SK-N-SH treated with all-trans-retinoic acid at 6 μM for 48 hours (cell line): ENCODE measurements at regions not wholly inside any gene's neighbourhood (a gene's known extent, or its start where the extent isn't known, plus 50 kb on each side); places are given as distances from the start of the nearest gene placed in this dataset.

ENCODE experiments used
- ATAC-seq: fragments of 200-7000 bp; cut with Tn5 transposase; 3 replicates; pipeline ENCODE4 v1.9.1; 2020; ENCODE audit warnings: mild to moderate bottlenecking, moderate library complexity
- ARNTL ChIP-seq: fragments of 450-650 bp; formaldehyde crosslinking; IDR thresholded peaks from 2 replicates; pipeline ENCODE4 v1.5.0; 2020; ENCODE audit warnings: low read depth, mild to moderate bottlenecking, moderate library complexity, borderline replicate concordance
- BACH2 ChIP-seq: fragments of 250-450 bp; sonication (Bioruptor Pico); IDR thresholded peaks from 2 replicates; pipeline ENCODE4 v1.9.0; 2021; ENCODE audit warnings: mild to moderate bottlenecking, borderline replicate concordance
- CSDC2 ChIP-seq: fragments of 250-450 bp; sonication (Bioruptor Pico); IDR thresholded peaks from 2 replicates; pipeline ENCODE4 v1.5.0; 2020; ENCODE audit warnings: mild to moderate bottlenecking, moderate library complexity
- ESRRG ChIP-seq: fragments of 250-450 bp; sonication (Bioruptor Pico); IDR thresholded peaks from 2 replicates; pipeline ENCODE4 v1.6.1; 2021; ENCODE audit warnings: mild to moderate bottlenecking
- GLIS3 ChIP-seq: fragments of 250-450 bp; sonication (Bioruptor Pico); IDR thresholded peaks from 2 replicates; pipeline ENCODE4 v1.5.0; 2020; ENCODE audit warnings: mild to moderate bottlenecking, moderate library complexity
- ISL1 ChIP-seq: fragments of 250-450 bp; sonication (Bioruptor Pico); IDR thresholded peaks from 2 replicates; pipeline ENCODE4 v2.1.2; 2022; ENCODE audit warnings: mild to moderate bottlenecking, moderate library complexity
- OSR1 ChIP-seq: fragments of 250-450 bp; sonication (Bioruptor Pico); IDR thresholded peaks from 2 replicates; pipeline ENCODE4 v1.8.0; 2022; ENCODE audit warnings: moderate library complexity, mild to moderate bottlenecking, inconsistent platforms
- PATZ1 ChIP-seq: fragments of 250-450 bp; sonication (Bioruptor Pico); IDR thresholded peaks from 2 replicates; pipeline ENCODE4 v1.8.0; 2020; ENCODE audit warnings: mild to moderate bottlenecking, moderate library complexity, borderline replicate concordance
- PPARA ChIP-seq: fragments of 250-450 bp; sonication (Bioruptor Pico); IDR thresholded peaks from 2 replicates; pipeline ENCODE4 v1.5.0; 2020; ENCODE audit warnings: mild to moderate bottlenecking, borderline replicate concordance
- RARB ChIP-seq: fragments of 250-450 bp; sonication (Bioruptor Pico); IDR thresholded peaks from 2 replicates; pipeline ENCODE4 v1.8.0; 2021; ENCODE audit warnings: mild to moderate bottlenecking, moderate library complexity
- SNAI2 ChIP-seq: fragments of 250-450 bp; sonication (Bioruptor Pico); IDR thresholded peaks from 2 replicates; pipeline ENCODE4 v1.5.0; 2020; ENCODE audit warnings: mild to moderate bottlenecking, moderate library complexity
- TCF4 ChIP-seq: fragments of 250-450 bp; sonication (Bioruptor Pico); IDR thresholded peaks from 2 replicates; pipeline ENCODE4 v1.8.0; 2021; ENCODE audit warnings: mild to moderate bottlenecking, moderate library complexity, borderline replicate concordance
- TOX ChIP-seq: fragments of 250-450 bp; sonication (Bioruptor Pico); IDR thresholded peaks from 2 replicates; pipeline ENCODE4 v1.8.0; 2021; ENCODE audit warnings: mild to moderate bottlenecking, moderate library complexity, borderline replicate concordance
- ZFP3 ChIP-seq: fragments of 250-450 bp; sonication (Bioruptor Pico); IDR thresholded peaks from 2 replicates; pipeline ENCODE4 v1.5.0; 2020; ENCODE audit warnings: mild to moderate bottlenecking, moderate library complexity
- ZFP30 ChIP-seq: fragments of 450-650 bp; formaldehyde crosslinking; IDR thresholded peaks from 2 replicates; pipeline ENCODE4 v1.5.0; 2022; ENCODE audit warnings: mild to moderate bottlenecking, moderate library complexity
- ZNF565 ChIP-seq: fragments of 450-650 bp; formaldehyde crosslinking; conservative IDR thresholded peaks from 2 replicates; pipeline ENCODE4 v1.5.0; 2020; ENCODE audit warnings: low read depth, mild to moderate bottlenecking, moderate library complexity
- ZNF70 ChIP-seq: fragments of 450-650 bp; formaldehyde crosslinking; IDR thresholded peaks from 2 replicates; pipeline ENCODE4 v1.5.0; 2020; ENCODE audit warnings: mild to moderate bottlenecking, moderate library complexity
- TF ChIP-seq, protein P1 (sequence below): fragments of 250-450 bp; sonication (Bioruptor Pico); IDR thresholded peaks from 2 replicates; pipeline ENCODE4 v1.5.1; 2020; ENCODE audit warnings: low read depth, mild to moderate bottlenecking, moderate library complexity
- TF ChIP-seq, protein P2 (sequence below): fragments of 250-450 bp; sonication (Bioruptor Pico); IDR thresholded peaks from 2 replicates; pipeline ENCODE4 v1.5.0; 2020; ENCODE audit warnings: mild to moderate bottlenecking, moderate library complexity
- TF ChIP-seq, protein P3 (sequence below): fragments of 250-450 bp; sonication (Bioruptor Pico); IDR thresholded peaks from 2 replicates; pipeline ENCODE4 v1.5.1; 2021; ENCODE audit warnings: mild to moderate bottlenecking, moderate library complexity
- TF ChIP-seq, protein P4 (sequence below): fragments of 250-450 bp; sonication (Bioruptor Pico); IDR thresholded peaks from 2 replicates; pipeline ENCODE4 v1.8.0; 2021; ENCODE audit warnings: low read depth, mild to moderate bottlenecking, moderate library complexity, borderline replicate concordance

DNA sequence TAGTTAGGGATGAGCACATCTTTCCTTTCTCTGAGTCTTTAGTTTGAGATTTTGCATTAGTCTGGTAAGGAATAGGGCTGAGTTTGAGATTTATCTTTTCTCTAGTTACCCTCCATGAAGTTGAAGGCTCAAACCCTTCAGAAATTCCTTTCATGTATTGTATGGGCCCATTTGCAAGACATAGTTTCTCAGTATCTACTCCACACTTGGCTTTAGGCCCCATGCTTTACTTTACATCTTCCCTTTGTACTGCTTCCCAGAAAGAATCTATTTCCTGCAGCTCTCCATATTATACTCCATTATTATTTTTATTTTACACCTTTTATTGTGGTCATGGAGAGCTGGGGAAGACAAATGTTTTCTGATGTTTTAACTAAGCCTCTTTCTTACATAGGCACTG is 1038.2 kb downstream of the TECRL start:
- TF ChIP-seq ZFP30 (CRISPR knock-in tag) (no peak), SNAI2 (CRISPR knock-in tag) (no peak), ESRRG (CRISPR knock-in tag) (no peak)
- ATAC-seq = no peak

DNA sequence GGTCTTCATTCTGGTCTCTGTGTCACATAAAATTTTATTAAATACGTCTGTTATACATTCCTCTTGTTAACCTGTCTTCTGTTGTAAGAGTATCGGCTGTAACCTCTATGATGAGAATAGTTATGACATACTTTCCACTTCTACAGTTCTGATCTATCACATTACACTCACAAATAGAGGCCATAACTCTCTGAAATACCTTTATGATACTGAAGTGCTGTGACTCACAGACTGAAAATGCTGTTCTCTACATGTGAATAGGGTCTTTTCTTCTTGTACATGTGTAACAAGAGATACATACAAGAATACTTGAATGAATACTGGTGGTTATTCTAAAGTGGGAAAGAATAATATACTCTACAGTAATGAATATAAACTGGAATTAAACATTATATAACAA is 1047.6 kb downstream of the TECRL start:
- TF ChIP-seq SNAI2 (CRISPR knock-in tag) (no peak), ZNF70 (CRISPR knock-in tag) (no peak), ESRRG (CRISPR knock-in tag) (no peak), RARB (CRISPR knock-in tag) (no peak), OSR1 (no peak), ZFP3 (CRISPR knock-in tag) (no peak)
- TF ChIP-seq, protein P1, sequence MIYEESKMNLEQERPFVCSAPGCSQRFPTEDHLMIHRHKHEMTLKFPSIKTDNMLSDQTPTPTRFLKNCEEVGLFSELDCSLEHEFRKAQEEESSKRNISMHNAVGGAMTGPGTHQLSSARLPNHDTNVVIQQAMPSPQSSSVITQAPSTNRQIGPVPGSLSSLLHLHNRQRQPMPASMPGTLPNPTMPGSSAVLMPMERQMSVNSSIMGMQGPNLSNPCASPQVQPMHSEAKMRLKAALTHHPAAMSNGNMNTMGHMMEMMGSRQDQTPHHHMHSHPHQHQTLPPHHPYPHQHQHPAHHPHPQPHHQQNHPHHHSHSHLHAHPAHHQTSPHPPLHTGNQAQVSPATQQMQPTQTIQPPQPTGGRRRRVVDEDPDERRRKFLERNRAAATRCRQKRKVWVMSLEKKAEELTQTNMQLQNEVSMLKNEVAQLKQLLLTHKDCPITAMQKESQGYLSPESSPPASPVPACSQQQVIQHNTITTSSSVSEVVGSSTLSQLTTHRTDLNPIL (CRISPR knock-in tag) = no peak
- ATAC-seq = no peak

- TF ChIP-seq TCF4 (CRISPR knock-in tag) = no peak
- no peak for TF ChIP-seq GLIS3 (CRISPR knock-in tag)
- TF ChIP-seq PPARA (CRISPR knock-in tag) = no peak
- no peak for TF ChIP-seq RARB (CRISPR knock-in tag)
- TF ChIP-seq, protein P2, sequence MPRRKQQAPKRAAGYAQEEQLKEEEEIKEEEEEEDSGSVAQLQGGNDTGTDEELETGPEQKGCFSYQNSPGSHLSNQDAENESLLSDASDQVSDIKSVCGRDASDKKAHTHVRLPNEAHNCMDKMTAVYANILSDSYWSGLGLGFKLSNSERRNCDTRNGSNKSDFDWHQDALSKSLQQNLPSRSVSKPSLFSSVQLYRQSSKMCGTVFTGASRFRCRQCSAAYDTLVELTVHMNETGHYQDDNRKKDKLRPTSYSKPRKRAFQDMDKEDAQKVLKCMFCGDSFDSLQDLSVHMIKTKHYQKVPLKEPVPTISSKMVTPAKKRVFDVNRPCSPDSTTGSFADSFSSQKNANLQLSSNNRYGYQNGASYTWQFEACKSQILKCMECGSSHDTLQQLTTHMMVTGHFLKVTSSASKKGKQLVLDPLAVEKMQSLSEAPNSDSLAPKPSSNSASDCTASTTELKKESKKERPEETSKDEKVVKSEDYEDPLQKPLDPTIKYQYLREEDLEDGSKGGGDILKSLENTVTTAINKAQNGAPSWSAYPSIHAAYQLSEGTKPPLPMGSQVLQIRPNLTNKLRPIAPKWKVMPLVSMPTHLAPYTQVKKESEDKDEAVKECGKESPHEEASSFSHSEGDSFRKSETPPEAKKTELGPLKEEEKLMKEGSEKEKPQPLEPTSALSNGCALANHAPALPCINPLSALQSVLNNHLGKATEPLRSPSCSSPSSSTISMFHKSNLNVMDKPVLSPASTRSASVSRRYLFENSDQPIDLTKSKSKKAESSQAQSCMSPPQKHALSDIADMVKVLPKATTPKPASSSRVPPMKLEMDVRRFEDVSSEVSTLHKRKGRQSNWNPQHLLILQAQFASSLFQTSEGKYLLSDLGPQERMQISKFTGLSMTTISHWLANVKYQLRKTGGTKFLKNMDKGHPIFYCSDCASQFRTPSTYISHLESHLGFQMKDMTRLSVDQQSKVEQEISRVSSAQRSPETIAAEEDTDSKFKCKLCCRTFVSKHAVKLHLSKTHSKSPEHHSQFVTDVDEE (CRISPR knock-in tag) = no peak
- TF ChIP-seq TOX (CRISPR knock-in tag) = no peak
- TF ChIP-seq SNAI2 (CRISPR knock-in tag) = no peak
- TF ChIP-seq, protein P3, sequence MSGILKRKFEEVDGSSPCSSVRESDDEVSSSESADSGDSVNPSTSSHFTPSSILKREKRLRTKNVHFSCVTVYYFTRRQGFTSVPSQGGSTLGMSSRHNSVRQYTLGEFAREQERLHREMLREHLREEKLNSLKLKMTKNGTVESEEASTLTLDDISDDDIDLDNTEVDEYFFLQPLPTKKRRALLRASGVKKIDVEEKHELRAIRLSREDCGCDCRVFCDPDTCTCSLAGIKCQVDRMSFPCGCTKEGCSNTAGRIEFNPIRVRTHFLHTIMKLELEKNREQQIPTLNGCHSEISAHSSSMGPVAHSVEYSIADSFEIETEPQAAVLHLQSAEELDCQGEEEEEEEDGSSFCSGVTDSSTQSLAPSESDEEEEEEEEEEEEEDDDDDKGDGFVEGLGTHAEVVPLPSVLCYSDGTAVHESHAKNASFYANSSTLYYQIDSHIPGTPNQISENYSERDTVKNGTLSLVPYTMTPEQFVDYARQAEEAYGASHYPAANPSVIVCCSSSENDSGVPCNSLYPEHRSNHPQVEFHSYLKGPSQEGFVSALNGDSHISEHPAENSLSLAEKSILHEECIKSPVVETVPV = no peak
- TF ChIP-seq BACH2 (CRISPR knock-in tag) = no peak
- TF ChIP-seq CSDC2 (CRISPR knock-in tag) = no peak
- TF ChIP-seq ZNF565 (CRISPR knock-in tag) = no peak
- TF ChIP-seq PATZ1 (CRISPR knock-in tag) = no peak
- ATAC-seq = no peak
Observed at GRCh38 chr4:63361066-63361465, 1048.2 kb downstream of the TECRL start.

- no peak for ATAC-seq
- no peak for TF ChIP-seq RARB (CRISPR knock-in tag)
- no peak for TF ChIP-seq BACH2 (CRISPR knock-in tag)
- TF ChIP-seq ISL1 (CRISPR knock-in tag) = no peak
Observed at GRCh38 chr4:63349674-63350025, 1059.6 kb downstream of the TECRL start.

GRCh38 chr4:63348735-63349673 is 1060.2 kb downstream of the TECRL start:
- ATAC-seq = no peak
- TF ChIP-seq, protein P1 (CRISPR knock-in tag) = no peak
- TF ChIP-seq ZNF565 (CRISPR knock-in tag) = no peak
- TF ChIP-seq TOX (CRISPR knock-in tag) = no peak
- TF ChIP-seq, protein P4, sequence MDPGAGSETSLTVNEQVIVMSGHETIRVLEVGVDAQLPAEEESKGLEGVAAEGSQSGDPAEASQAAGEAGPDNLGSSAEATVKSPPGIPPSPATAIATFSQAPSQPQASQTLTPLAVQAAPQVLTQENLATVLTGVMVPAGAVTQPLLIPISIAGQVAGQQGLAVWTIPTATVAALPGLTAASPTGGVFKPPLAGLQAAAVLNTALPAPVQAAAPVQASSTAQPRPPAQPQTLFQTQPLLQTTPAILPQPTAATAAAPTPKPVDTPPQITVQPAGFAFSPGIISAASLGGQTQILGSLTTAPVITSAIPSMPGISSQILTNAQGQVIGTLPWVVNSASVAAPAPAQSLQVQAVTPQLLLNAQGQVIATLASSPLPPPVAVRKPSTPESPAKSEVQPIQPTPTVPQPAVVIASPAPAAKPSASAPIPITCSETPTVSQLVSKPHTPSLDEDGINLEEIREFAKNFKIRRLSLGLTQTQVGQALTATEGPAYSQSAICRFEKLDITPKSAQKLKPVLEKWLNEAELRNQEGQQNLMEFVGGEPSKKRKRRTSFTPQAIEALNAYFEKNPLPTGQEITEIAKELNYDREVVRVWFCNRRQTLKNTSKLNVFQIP (CRISPR knock-in tag) = no peak
- no peak for TF ChIP-seq ARNTL (CRISPR knock-in tag)
- no peak for TF ChIP-seq PATZ1 (CRISPR knock-in tag)
